ENCODE measurements at regions not wholly inside any gene's neighbourhood (a gene's known extent, or its start where the extent isn't known, plus 50 kb on each side); places are given as distances from the start of the nearest gene placed in this dataset.

GRCh38 chrX:34880656-34881055 is 61.9 kb upstream of the FAM47B start:
- H3K4me3 ChIP-seq (ENCODE audit: low read depth, low read length) = no peak overlapping the region
- peak; percentile 36 for DNase-seq (ENCODE audit: low read depth)
- TF ChIP-seq CTCF (conservative IDR thresholded peaks at IDR 0.05; ENCODE audit: low read depth, low read length) = no peak

- H3K4me3 ChIP-seq (ENCODE audit: low read depth, low read length) = no peak overlapping the region
- no peak for DNase-seq (ENCODE audit: low read depth)
- TF ChIP-seq CTCF (conservative IDR thresholded peaks at IDR 0.05; ENCODE audit: low read depth, low read length) = no peak
Measured at GRCh38 chrX:34881671-34882070, 60.9 kb upstream of the FAM47B start.

- no peak overlapping the region for H3K4me3 ChIP-seq (ENCODE audit: low read depth, low read length)
- no peak for TF ChIP-seq CTCF (conservative IDR thresholded peaks at IDR 0.05; ENCODE audit: low read depth, low read length)
- DNase-seq (ENCODE audit: low read depth) = peak; percentile 49
Measured at GRCh38 chrX:34884817-34885216, 57.8 kb upstream of the FAM47B start.

GRCh38 chrX:34886011-34886410 is 56.6 kb upstream of the FAM47B start:
- DNase-seq (ENCODE audit: low read depth) = no peak
- no peak for TF ChIP-seq CTCF (conservative IDR thresholded peaks at IDR 0.05; ENCODE audit: low read depth, low read length)
- H3K4me3 ChIP-seq (ENCODE audit: low read depth, low read length) = no peak overlapping the region

- no peak for TF ChIP-seq CTCF (conservative IDR thresholded peaks at IDR 0.05; ENCODE audit: low read depth, low read length)
- no peak for DNase-seq (ENCODE audit: low read depth)
- no peak overlapping the region for H3K4me3 ChIP-seq (ENCODE audit: low read depth, low read length)
Measured at GRCh38 chrX:34891391-34891790, 51.2 kb upstream of the FAM47B start.

Data from epithelial cell of proximal tubule (primary cell).